Spleen (tissue), 7 donors: ENCODE measurements at regions not wholly inside any gene's neighbourhood (a gene's known extent, or its start where the extent isn't known, plus 50 kb on each side); places are given as distances from the start of the nearest gene placed in this dataset.

ENCODE experiments used
- POLR2A ChIP-seq, 3 donors: fragments of 450-650 bp; IDR thresholded peaks; one replicate each; pipeline ENCODE4 v1.5.1; 2017; ENCODE audit warnings: antibody characterized with exemption in 3 of 3, mild to moderate bottlenecking in 1 of 3
- POLR2AphosphoS5 ChIP-seq, 3 donors: sonication (generic); formaldehyde crosslinking; IDR thresholded peaks; one replicate each; pipeline ENCODE4 v1.5.1; 2017; ENCODE audit warnings: antibody characterized with exemption in 3 of 3
- TF ChIP-seq, protein P1 (sequence below), 11 experiments: fragments of 200-600 bp in 7 of 11; fragments of 450-650 bp in 4 of 11; sonication (generic) in 4 of 11; IDR thresholded peaks in 8 of 11; conservative IDR thresholded peaks in 3 of 11; 1 replicate in 7 of 11; 2 replicates in 4 of 11; pipeline versions ENCODE4 v1.4.0 to v1.8.0; 2016 to 2021; ENCODE audit warnings: antibody characterized with exemption in 11 of 11, inconsistent platforms in 4 of 11, mild to moderate bottlenecking in 1 of 11
- donor health status: DM: no; HTN: no; CAD: no; lungs with moderate emphysema.
- donor health status: DM: no; HTN: no; CAD: no.
- donor health status: DM: no; HTN: no; CAD: no.

DNA sequence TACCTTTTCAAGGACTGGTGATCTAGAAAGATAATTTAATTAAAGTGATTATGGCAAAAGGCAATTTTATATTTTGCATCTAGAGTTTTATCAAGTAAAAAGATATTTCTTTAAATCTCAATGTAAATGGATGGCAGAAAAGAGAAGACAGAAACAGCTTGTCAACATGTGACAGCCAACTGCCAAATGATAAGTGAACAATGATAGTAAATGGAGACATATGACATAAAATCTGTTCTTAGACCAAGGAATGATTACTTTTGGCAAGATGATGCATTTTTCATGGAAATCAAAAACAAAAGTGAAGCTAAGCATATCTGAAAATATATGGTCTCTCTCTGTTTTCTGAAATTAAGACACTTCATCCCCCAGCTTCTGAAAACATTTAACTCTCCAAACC lies 1730.7 kb upstream of the FLRT2 start:
- TF ChIP-seq, protein P1, sequence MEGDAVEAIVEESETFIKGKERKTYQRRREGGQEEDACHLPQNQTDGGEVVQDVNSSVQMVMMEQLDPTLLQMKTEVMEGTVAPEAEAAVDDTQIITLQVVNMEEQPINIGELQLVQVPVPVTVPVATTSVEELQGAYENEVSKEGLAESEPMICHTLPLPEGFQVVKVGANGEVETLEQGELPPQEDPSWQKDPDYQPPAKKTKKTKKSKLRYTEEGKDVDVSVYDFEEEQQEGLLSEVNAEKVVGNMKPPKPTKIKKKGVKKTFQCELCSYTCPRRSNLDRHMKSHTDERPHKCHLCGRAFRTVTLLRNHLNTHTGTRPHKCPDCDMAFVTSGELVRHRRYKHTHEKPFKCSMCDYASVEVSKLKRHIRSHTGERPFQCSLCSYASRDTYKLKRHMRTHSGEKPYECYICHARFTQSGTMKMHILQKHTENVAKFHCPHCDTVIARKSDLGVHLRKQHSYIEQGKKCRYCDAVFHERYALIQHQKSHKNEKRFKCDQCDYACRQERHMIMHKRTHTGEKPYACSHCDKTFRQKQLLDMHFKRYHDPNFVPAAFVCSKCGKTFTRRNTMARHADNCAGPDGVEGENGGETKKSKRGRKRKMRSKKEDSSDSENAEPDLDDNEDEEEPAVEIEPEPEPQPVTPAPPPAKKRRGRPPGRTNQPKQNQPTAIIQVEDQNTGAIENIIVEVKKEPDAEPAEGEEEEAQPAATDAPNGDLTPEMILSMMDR (IDR thresholded peaks at IDR 0.05 in 8 of 11, conservative IDR thresholded peaks at IDR 0.05 in 3 of 11): no peak
- TF ChIP-seq POLR2A (IDR thresholded peaks at IDR 0.05): no peak
- TF ChIP-seq POLR2AphosphoS5 (IDR thresholded peaks at IDR 0.05): no peak
